ENCODE measurements at regions not wholly inside any gene's neighbourhood (a gene's known extent, or its start where the extent isn't known, plus 50 kb on each side); places are given as distances from the start of the nearest gene placed in this dataset.

DNA sequence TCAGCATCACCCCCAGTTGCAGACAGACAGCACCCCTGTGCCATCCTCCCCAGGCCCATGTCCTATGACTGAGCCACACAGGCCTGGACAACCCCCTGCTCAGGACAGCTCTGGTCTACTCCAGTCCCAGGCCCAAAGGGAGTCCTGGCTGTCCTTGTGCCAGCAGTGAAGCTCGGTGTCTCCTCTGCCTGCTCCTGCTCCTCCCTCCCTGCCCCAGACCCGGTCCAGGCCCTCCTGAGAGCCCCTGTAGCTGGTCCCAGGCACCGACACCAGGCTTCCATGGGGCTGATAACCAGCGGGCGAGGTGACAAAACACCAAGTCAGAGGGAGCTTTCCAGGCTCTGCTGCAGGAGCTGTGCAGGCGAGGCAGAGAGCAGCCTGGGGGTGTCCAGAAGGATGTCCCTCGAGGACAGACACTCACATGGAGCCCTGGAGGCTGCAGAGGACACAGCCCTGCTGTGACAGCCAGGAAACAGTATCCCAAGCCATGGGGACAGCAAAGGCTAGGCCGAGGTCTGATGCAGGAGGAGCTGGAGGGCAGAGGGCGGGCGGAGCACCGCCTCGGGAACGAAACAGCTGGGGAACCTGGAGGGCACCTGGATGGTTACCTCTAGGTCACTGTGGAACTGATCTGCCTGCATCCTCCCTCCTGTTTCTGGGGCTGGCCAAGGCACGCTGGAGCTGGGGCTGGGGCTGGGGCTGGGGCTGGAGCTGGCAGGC is 103.8 kb upstream of the PRR20G start:
- no peak overlapping the region for H3K9ac ChIP-seq (ENCODE audit: extremely low read depth, insufficient read length, low read length)
- no peaks in the 10 kb centered on the region for H3K79me1 ChIP-seq (ENCODE audit: insufficient read depth, low read depth, low read length, poor library complexity, severe bottlenecking)
- no CpG with 5 or more reads among the region's 14 CpGs for WGBS (ENCODE audit: extremely low coverage, insufficient read length, low lambda C conversion rate)

More for the DNA sequence above, 103.8 kb upstream of the PRR20G start:
- H3K23ac ChIP-seq (ENCODE audit: insufficient read length, low read depth, low read length): no peak overlapping the region
- Mint-ChIP-seq H3K27me3 (ENCODE audit: low read depth) (peaks cover 2% of the 10 kb centered on the region), H3K36me3 (ENCODE audit: insufficient read depth in 1 of 3, low read depth in 3 of 3) (no peaks in the 10 kb centered on the region; a peak in 2 of 7 replicates), H3K27ac (peak overlapping the region in 1 of 3 experiments; percentile 59; a peak in 2 of 7 replicates), H3K4me1 (peaks cover 36 to 45% of the 10 kb centered on the region in 2 experiments), H3K9me3 (no peaks in the 10 kb centered on the region; a peak in 1 of 5 replicates), H3K4me3 (no peak overlapping the region)
- H3K27ac ChIP-seq (ENCODE audit: insufficient read length, low read depth, low read length): no peak overlapping the region
- H4K5ac ChIP-seq (ENCODE audit: insufficient read length, low read depth, low read length): no peak overlapping the region
- no peak overlapping the region for H4K8ac ChIP-seq (replicated peaks; ENCODE audit: insufficient read length, low read depth, low read length)
- no peak overlapping the region for H2AFZ ChIP-seq (ENCODE audit: low read length)
- H4K91ac ChIP-seq (ENCODE audit: insufficient read length, low read depth, low read length): no peak overlapping the region
- H3K79me2 ChIP-seq (ENCODE audit: insufficient read depth, low read length): no peaks in the 10 kb centered on the region
- TF ChIP-seq, protein P1, sequence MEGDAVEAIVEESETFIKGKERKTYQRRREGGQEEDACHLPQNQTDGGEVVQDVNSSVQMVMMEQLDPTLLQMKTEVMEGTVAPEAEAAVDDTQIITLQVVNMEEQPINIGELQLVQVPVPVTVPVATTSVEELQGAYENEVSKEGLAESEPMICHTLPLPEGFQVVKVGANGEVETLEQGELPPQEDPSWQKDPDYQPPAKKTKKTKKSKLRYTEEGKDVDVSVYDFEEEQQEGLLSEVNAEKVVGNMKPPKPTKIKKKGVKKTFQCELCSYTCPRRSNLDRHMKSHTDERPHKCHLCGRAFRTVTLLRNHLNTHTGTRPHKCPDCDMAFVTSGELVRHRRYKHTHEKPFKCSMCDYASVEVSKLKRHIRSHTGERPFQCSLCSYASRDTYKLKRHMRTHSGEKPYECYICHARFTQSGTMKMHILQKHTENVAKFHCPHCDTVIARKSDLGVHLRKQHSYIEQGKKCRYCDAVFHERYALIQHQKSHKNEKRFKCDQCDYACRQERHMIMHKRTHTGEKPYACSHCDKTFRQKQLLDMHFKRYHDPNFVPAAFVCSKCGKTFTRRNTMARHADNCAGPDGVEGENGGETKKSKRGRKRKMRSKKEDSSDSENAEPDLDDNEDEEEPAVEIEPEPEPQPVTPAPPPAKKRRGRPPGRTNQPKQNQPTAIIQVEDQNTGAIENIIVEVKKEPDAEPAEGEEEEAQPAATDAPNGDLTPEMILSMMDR (conservative IDR thresholded peaks at IDR 0.05): no peak
- H2AK5ac ChIP-seq (ENCODE audit: insufficient read length, low read length): no peak overlapping the region
- peak overlapping the region; percentile 9 for H3K18ac ChIP-seq (ENCODE audit: insufficient read length, low read depth, low read length)
- no peak overlapping the region for H2BK120ac ChIP-seq (ENCODE audit: low read depth, low read length, poor library complexity, severe bottlenecking)
- DNase-seq: peak; percentile 24
- no peak overlapping the region for H3K4ac ChIP-seq (ENCODE audit: low read depth, low read length)
- no peak overlapping the region for H2BK5ac ChIP-seq (ENCODE audit: insufficient read length, low read length)
- H3K14ac ChIP-seq (ENCODE audit: insufficient read depth, low read length): 0 out of 2 replicates have a peak overlapping the region, but pooled peaks have one; percentile 34
- H2BK20ac ChIP-seq (ENCODE audit: low read depth, low read length, poor library complexity, severe bottlenecking): no peak overlapping the region
- no peaks in the 10 kb centered on the region for H3K9me3 ChIP-seq (ENCODE audit: control insufficient read depth, low read depth, low read length)
- H3K23me2 ChIP-seq (ENCODE audit: insufficient read length, low read depth, low read length, poor library complexity, severe bottlenecking): no peaks in the 10 kb centered on the region
- H3K4me2 ChIP-seq (ENCODE audit: insufficient read depth, insufficient read length, low read length): no peak overlapping the region
- no peak overlapping the region for H3T11ph ChIP-seq (ENCODE audit: low read length)
- H3K27me3 ChIP-seq (ENCODE audit: insufficient read depth, low read length): no peaks in the 10 kb centered on the region
- H4K20me1 ChIP-seq (ENCODE audit: control insufficient read depth, insufficient read depth, insufficient read length): no peaks in the 10 kb centered on the region
- no peaks in the 10 kb centered on the region; the same call in 1 of the 2 replicates for H3K4me1 ChIP-seq (ENCODE audit: insufficient read depth, low read length)
- H2BK12ac ChIP-seq (ENCODE audit: insufficient read length, low read depth, low read length): no peak overlapping the region
- no peak overlapping the region for H3K56ac ChIP-seq (ENCODE audit: insufficient read length, low read depth, low read length)
- H2BK15ac ChIP-seq (ENCODE audit: low read depth, low read length): no peak overlapping the region
